K562 (cell line): ENCODE measurements at regions not wholly inside any gene's neighbourhood (a gene's known extent, or its start where the extent isn't known, plus 50 kb on each side); places are given as distances from the start of the nearest gene placed in this dataset.

Experiments
- ATAC-seq: fragments of 200-7000 bp; cut with Tn5 transposase; 3 replicates; pipeline ENCODE4 v1.9.1; 2020; ENCODE audit warnings: moderate library complexity
- BruUV-seq: library from RNA; stranded (reverse); fragments of 400-500 nt; replicated peaks from 2 replicates; lab custom pipeline; 2021; lab: Mats Ljungman, UMichigan
- CTCF ChIA-PET: fragments of 300-600 bp; formaldehyde crosslinking; extraction: SDS; loops from one replicate; lab custom pipeline; 2021; ENCODE audit warnings: low intra/inter-chr PET ratio; lab: Yijun Ruan, JAX
- POLR2A ChIA-PET: fragments of 300-600, 350-650 bp; sonication (Branson Sonifier 250); formaldehyde crosslinking; extraction: SDS; loops from one replicate; lab custom pipeline; 2021; ENCODE audit warnings: antibody characterized with exemption, inconsistent platforms; lab: Yijun Ruan, JAX
- DNase-seq, 4 experiments: peaks; one replicate each; pipeline versions ENCODE4 v3.0.0 to v3.0.0-alpha.2; 2011 to 2018; ENCODE audit warnings: low spot score in 3 of 4, mixed read lengths in 3 of 4; ENCODE audit errors: extremely low read depth in 1 of 4
- FAIRE-seq: peaks from 2 replicates; lab custom pipeline; 2011; peaks lifted over from hg19 to GRCh38; lab: Jason Lieb, UNC
- H2AFZ ChIP-seq: 2 replicates; pipeline ENCODE4 v1.6.0; 2011; ENCODE audit warnings: low read depth, low read length, control low read depth, inconsistent platforms
- H3K27ac ChIP-seq: fragments of 200-600 bp; 3 replicates; pipeline ENCODE4 v1.8.0; 2011; ENCODE audit warnings: low read depth, mild to moderate bottlenecking, control low read depth, inconsistent platforms, low read length, moderate library complexity, mixed read lengths; ENCODE audit errors: extremely low read depth
- H3K27me3 ChIP-seq, 2 experiments: fragments of 300-600 bp in 1 of 2; 2 replicates in 1 of 2; 3 replicates in 1 of 2; pipeline versions ENCODE4 v1.6.0 to v1.8.0; 2011; ENCODE audit warnings: inconsistent platforms in 2 of 2, low read length in 2 of 2, mild to moderate bottlenecking in 1 of 2, mixed read lengths in 1 of 2, moderate library complexity in 1 of 2; ENCODE audit not compliant: control insufficient read depth in 2 of 2, insufficient read depth in 2 of 2
- H3K36me3 ChIP-seq: fragments of 300-600 bp; 3 replicates; pipeline ENCODE4 v1.8.0; 2011; ENCODE audit warnings: mild to moderate bottlenecking, low read length, inconsistent platforms; ENCODE audit not compliant: control insufficient read depth, insufficient read depth
- H3K4me1 ChIP-seq, 2 experiments: fragments of 200-600 bp in 1 of 2; replicated peaks in 1 of 2; 2 replicates in 1 of 2; 3 replicates in 1 of 2; pipeline versions ENCODE4 v1.5.1 to v1.8.0; 2011; ENCODE audit warnings: inconsistent platforms in 2 of 2, low read length in 2 of 2, mild to moderate bottlenecking in 1 of 2, mixed read lengths in 1 of 2, moderate library complexity in 1 of 2; ENCODE audit not compliant: control insufficient read depth in 2 of 2, insufficient read depth in 2 of 2
- H3K4me2 ChIP-seq: 2 replicates; pipeline ENCODE4 v1.6.1; 2011; ENCODE audit warnings: low read length, control low read depth, inconsistent platforms, mixed read lengths; ENCODE audit not compliant: insufficient read depth
- H3K4me3 ChIP-seq: fragments of 200-600 bp; sonication (generic), shearing (Covaris generic); 2 replicates; pipeline ENCODE4 v1.5.1; 2016; ENCODE audit warnings: control low read depth, inconsistent platforms
- H3K79me2 ChIP-seq: fragments of 200-600 bp; 3 replicates; pipeline ENCODE4 v1.8.0; 2011; ENCODE audit warnings: low read length, inconsistent platforms; ENCODE audit not compliant: control insufficient read depth, insufficient read depth
- H3K9ac ChIP-seq, 2 experiments: 2 replicates each; pipeline versions ENCODE4 v1.6.0 to v1.6.1; 2011; ENCODE audit warnings: low read depth in 2 of 2, low read length in 2 of 2, control low read depth in 1 of 2, inconsistent platforms in 1 of 2, mild to moderate bottlenecking in 1 of 2, mixed read lengths in 1 of 2; ENCODE audit not compliant: insufficient read depth in 1 of 2
- H3K9me1 ChIP-seq: one replicate; pipeline ENCODE4 v1.6.0; 2011; ENCODE audit warnings: inconsistent platforms, mild to moderate bottlenecking, low read length, moderate library complexity; ENCODE audit not compliant: control insufficient read depth, insufficient read depth
- H3K9me3 ChIP-seq: replicated peaks from 2 replicates; pipeline ENCODE4 v1.5.1; 2011; ENCODE audit warnings: low read depth, low read length, inconsistent platforms; ENCODE audit not compliant: control insufficient read depth, insufficient read depth
- H4K20me1 ChIP-seq: replicated peaks from 2 replicates; pipeline ENCODE4 v1.6.1; 2011; ENCODE audit warnings: low read length, inconsistent platforms, mixed read lengths; ENCODE audit not compliant: control insufficient read depth, insufficient read depth
- ASH1L ChIP-seq: fragments of 450-650 bp; IDR thresholded peaks from 2 replicates; pipeline ENCODE4 v1.6.1; 2018; ENCODE audit warnings: borderline replicate concordance, mild to moderate bottlenecking, low read depth; ENCODE audit not compliant: partially characterized antibody
- CCNT2 ChIP-seq: IDR thresholded peaks from 2 replicates; pipeline ENCODE4 v1.6.1; 2011; ENCODE audit warnings: borderline replicate concordance, low read depth, mild to moderate bottlenecking, moderate library complexity, mixed read lengths, low read length; ENCODE audit not compliant: insufficient read length; ENCODE audit errors: extremely low read depth
- STAT5A ChIP-seq: IDR thresholded peaks from 2 replicates; pipeline ENCODE4 v1.6.1; 2012; ENCODE audit warnings: low read length, inconsistent platforms, borderline replicate concordance
- ZBTB17 ChIP-seq: fragments of 450-650 bp; formaldehyde crosslinking; IDR thresholded peaks from 2 replicates; pipeline ENCODE4 v1.4.0; 2020; ENCODE audit warnings: mild to moderate bottlenecking
- ZNF197 ChIP-seq: fragments of 200-800 bp; sonication (Bioruptor generic); IDR thresholded peaks from 2 replicates; pipeline ENCODE4 v1.6.1; 2016; ENCODE audit warnings: low read depth, missing genetic modification characterization, missing compliant biosample characterization
- ZNF445 ChIP-seq: fragments of 250-450 bp; sonication (Bioruptor Pico); IDR thresholded peaks from 2 replicates; pipeline ENCODE4 v1.4.0; 2020; ENCODE audit warnings: low read depth, mild to moderate bottlenecking, moderate library complexity
- WGBS: fragments of 100-300 bp; shearing (Covaris generic); methylation state at CpG from one replicate; pipeline ENCODE4 v1.1.6; 2016; ENCODE audit warnings: low coverage, mixed read lengths; ENCODE audit not compliant: insufficient coverage; ENCODE audit errors: missing lambda C conversion rate; 5-methylcytosine and 5-hydroxymethylcytosine counted together
- in situ Hi-C: fragments of 300-500 bp; cut with MboI; formaldehyde crosslinking; loops from 4 replicates; pipeline ENCODE4 v1.15.0; 2018; ENCODE audit warnings: inconsistent platforms, mixed read lengths
- intact Hi-C: fragments of 100-400 bp; cut with micrococcal nuclease; formaldehyde crosslinking; loops from 2 replicates; pipeline ENCODE4 v1.14.2; 2022
- TF ChIP-seq, protein P1 (sequence below): sonication (generic); formaldehyde crosslinking; IDR thresholded peaks from 2 replicates; pipeline ENCODE4 v1.8.0; 2022; ENCODE audit warnings: mild to moderate bottlenecking, low read depth, missing genetic modification reagents
- TF ChIP-seq, protein P2 (sequence below): sonication (generic); formaldehyde crosslinking; IDR thresholded peaks from 2 replicates; pipeline ENCODE4 v1.8.0; 2022; ENCODE audit warnings: missing genetic modification reagents, mild to moderate bottlenecking, borderline replicate concordance
- TF ChIP-seq, protein P3 (sequence below): fragments of 450-650 bp; IDR thresholded peaks from 2 replicates; pipeline ENCODE4 v1.6.1; 2014; ENCODE audit warnings: low read depth, mild to moderate bottlenecking, moderate library complexity, borderline replicate concordance
- TF ChIP-seq, protein P4 (sequence below): IDR thresholded peaks from 2 replicates; pipeline ENCODE4 v1.6.1; 2011; ENCODE audit warnings: borderline replicate concordance, low read depth, mild to moderate bottlenecking, moderate library complexity, low read length; ENCODE audit not compliant: insufficient read depth, poor library complexity, severe bottlenecking

DNA sequence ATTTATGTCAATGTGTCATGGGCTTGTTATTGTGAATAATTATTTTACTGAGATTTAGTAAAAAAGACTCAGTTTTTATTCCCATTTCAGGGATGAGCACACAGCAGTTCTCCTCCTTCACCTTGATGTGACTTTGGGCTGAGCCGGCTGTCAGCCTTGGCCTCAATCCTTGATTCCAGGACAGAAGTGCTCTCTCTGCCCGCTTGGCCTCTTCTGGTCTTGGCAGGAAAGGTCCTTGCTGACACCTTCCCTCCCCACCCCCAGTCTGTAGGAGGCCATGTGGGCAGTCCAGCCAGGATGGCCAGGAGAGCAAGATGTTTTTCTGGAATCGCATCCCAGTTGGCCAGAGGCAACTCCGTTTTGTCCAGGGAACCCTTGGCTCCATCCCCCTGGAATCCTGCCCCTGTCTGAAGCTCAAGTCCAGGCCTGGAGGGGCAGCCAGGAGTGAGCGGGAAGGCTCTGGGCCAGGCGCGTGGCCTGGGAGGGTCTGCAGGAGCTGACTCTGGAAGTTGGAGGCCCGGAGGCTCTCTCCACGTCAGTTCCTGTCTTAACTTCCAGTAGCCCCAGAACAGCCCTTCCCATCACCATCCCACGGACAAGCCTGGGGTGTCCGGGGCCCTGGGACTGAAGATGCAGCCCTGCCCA, 100.9 kb downstream of the PDGFA start:
- Histone ChIP-seq H4K20me1 (peaks cover 3% of the 10 kb centered on the region; the same call in 1 of the 2 replicates), H3K9ac (no peak overlapping the region), H2AFZ (no peak overlapping the region), H3K4me3 (no peak overlapping the region), H3K27ac (no peak overlapping the region), H3K4me2 (no peak overlapping the region), H3K4me1 (peaks cover 0 to 25% of the 10 kb centered on the region in 2 experiments; a peak in 2 of 5 replicates), H3K27me3 (peaks cover 26 to 78% of the 10 kb centered on the region in 2 experiments), H3K9me3 (no peaks in the 10 kb centered on the region), H3K9me1 (no peaks in the 10 kb centered on the region), H3K36me3 (no peaks in the 10 kb centered on the region), H3K79me2 (no peaks in the 10 kb centered on the region)
- TF ChIP-seq ASH1L (no peak), ZNF445 (CRISPR knock-in tag) (no peak), ZNF197 (CRISPR knock-in tag) (no peak), STAT5A (no peak), ZBTB17 (CRISPR knock-in tag) (no peak), CCNT2 (no peak)
- TF ChIP-seq, protein P1, sequence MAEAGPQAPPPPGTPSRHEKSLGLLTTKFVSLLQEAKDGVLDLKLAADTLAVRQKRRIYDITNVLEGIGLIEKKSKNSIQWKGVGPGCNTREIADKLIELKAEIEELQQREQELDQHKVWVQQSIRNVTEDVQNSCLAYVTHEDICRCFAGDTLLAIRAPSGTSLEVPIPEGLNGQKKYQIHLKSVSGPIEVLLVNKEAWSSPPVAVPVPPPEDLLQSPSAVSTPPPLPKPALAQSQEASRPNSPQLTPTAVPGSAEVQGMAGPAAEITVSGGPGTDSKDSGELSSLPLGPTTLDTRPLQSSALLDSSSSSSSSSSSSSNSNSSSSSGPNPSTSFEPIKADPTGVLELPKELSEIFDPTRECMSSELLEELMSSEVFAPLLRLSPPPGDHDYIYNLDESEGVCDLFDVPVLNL (CRISPR knock-in tag) = no peak
- TF ChIP-seq, protein P2, sequence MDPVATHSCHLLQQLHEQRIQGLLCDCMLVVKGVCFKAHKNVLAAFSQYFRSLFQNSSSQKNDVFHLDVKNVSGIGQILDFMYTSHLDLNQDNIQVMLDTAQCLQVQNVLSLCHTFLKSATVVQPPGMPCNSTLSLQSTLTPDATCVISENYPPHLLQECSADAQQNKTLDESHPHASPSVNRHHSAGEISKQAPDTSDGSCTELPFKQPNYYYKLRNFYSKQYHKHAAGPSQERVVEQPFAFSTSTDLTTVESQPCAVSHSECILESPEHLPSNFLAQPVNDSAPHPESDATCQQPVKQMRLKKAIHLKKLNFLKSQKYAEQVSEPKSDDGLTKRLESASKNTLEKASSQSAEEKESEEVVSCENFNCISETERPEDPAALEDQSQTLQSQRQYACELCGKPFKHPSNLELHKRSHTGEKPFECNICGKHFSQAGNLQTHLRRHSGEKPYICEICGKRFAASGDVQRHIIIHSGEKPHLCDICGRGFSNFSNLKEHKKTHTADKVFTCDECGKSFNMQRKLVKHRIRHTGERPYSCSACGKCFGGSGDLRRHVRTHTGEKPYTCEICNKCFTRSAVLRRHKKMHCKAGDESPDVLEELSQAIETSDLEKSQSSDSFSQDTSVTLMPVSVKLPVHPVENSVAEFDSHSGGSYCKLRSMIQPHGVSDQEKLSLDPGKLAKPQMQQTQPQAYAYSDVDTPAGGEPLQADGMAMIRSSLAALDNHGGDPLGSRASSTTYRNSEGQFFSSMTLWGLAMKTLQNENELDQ = no peak
- TF ChIP-seq, protein P3, sequence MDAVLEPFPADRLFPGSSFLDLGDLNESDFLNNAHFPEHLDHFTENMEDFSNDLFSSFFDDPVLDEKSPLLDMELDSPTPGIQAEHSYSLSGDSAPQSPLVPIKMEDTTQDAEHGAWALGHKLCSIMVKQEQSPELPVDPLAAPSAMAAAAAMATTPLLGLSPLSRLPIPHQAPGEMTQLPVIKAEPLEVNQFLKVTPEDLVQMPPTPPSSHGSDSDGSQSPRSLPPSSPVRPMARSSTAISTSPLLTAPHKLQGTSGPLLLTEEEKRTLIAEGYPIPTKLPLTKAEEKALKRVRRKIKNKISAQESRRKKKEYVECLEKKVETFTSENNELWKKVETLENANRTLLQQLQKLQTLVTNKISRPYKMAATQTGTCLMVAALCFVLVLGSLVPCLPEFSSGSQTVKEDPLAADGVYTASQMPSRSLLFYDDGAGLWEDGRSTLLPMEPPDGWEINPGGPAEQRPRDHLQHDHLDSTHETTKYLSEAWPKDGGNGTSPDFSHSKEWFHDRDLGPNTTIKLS = no peak
- TF ChIP-seq, protein P4, sequence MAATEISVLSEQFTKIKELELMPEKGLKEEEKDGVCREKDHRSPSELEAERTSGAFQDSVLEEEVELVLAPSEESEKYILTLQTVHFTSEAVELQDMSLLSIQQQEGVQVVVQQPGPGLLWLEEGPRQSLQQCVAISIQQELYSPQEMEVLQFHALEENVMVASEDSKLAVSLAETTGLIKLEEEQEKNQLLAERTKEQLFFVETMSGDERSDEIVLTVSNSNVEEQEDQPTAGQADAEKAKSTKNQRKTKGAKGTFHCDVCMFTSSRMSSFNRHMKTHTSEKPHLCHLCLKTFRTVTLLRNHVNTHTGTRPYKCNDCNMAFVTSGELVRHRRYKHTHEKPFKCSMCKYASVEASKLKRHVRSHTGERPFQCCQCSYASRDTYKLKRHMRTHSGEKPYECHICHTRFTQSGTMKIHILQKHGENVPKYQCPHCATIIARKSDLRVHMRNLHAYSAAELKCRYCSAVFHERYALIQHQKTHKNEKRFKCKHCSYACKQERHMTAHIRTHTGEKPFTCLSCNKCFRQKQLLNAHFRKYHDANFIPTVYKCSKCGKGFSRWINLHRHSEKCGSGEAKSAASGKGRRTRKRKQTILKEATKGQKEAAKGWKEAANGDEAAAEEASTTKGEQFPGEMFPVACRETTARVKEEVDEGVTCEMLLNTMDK = no peak
- DNase-seq (no peak), FAIRE-seq (no peak), ATAC-seq (no peak)
- CTCF ChIA-PET = no interaction called here
- POLR2A ChIA-PET = no interaction called here
- no TSS peak for BruUV-seq
- intact Hi-C loops (no loop called here), in situ Hi-C loops (no loop called here)
- WGBS = 14% methylated on average over 7 of the region's 11 CpGs
